Lung (tissue), 11 donors: ENCODE measurements at regions not wholly inside any gene's neighbourhood (a gene's known extent, or its start where the extent isn't known, plus 50 kb on each side); places are given as distances from the start of the nearest gene placed in this dataset.

Experiments
- ATAC-seq: fragments of 200-7000 bp; cut with Tn5 transposase; one replicate; pipeline ENCODE4 v1.9.1; 2020; ENCODE audit warnings: moderate number of reproducible peaks; ENCODE audit not compliant: insufficient read depth, low FRiP score
- DNase-seq, 3 donors: peaks; one replicate each; pipeline ENCODE4 v3.0.0-alpha.2; 2013 to 2017
- H3K27ac ChIP-seq, 2 donors: one replicate each; pipeline ENCODE4 v1.5.1; 2013; ENCODE audit warnings: mild to moderate bottlenecking in 2 of 2, moderate library complexity in 2 of 2, control low read depth in 1 of 2, inconsistent platforms in 1 of 2, low read depth in 1 of 2, low read length in 1 of 2
- H3K27me3 ChIP-seq, 3 donors: one replicate each; pipeline ENCODE4 v1.5.1; 2013; ENCODE audit warnings: low read length in 2 of 3; ENCODE audit not compliant: control insufficient read depth in 3 of 3, insufficient read depth in 3 of 3
- H3K36me3 ChIP-seq, 4 donors: one replicate each; pipeline ENCODE4 v1.5.1; 2013; ENCODE audit warnings: low read length in 4 of 4, mild to moderate bottlenecking in 1 of 4, moderate library complexity in 1 of 4; ENCODE audit not compliant: control insufficient read depth in 4 of 4, insufficient read depth in 4 of 4
- H3K4me1 ChIP-seq, 5 donors: one replicate each; pipeline ENCODE4 v1.5.1; 2013; ENCODE audit warnings: low read length in 5 of 5, mild to moderate bottlenecking in 2 of 5, moderate library complexity in 1 of 5; ENCODE audit not compliant: control insufficient read depth in 5 of 5, insufficient read depth in 5 of 5
- H3K4me3 ChIP-seq: one replicate; pipeline ENCODE4 v1.5.1; 2013; ENCODE audit warnings: mild to moderate bottlenecking, control low read depth, moderate library complexity
- H3K9ac ChIP-seq, 2 donors: one replicate each; pipeline ENCODE4 v1.5.1; 2013; ENCODE audit warnings: low read length in 2 of 2, control low read depth in 1 of 2; ENCODE audit not compliant: insufficient read depth in 1 of 2
- H3K9me3 ChIP-seq, 4 donors: one replicate each; pipeline ENCODE4 v1.5.1; 2013; ENCODE audit warnings: low read length in 3 of 4, mild to moderate bottlenecking in 1 of 4, moderate library complexity in 1 of 4; ENCODE audit not compliant: control insufficient read depth in 4 of 4, insufficient read depth in 3 of 4
- CTCF ChIP-seq: IDR thresholded peaks from 2 replicates; pipeline ENCODE4 v1.5.1; 2012; ENCODE audit warnings: mild to moderate bottlenecking; ENCODE audit errors: control extremely low read depth, extremely low read depth
- WGBS, 2 donors: extraction: QIAGEN DNeasy Blood & Tissue Kit; methylation state at CpG; one replicate each; pipeline ENCODE4 v1.1.7; 2013; 5-methylcytosine and 5-hydroxymethylcytosine counted together
- donor health status: control.
- donor health status: control.
- donor health status: Bipolar disorder and iron deficiency.
- donor health status: healthy.
- donor health status: DM: yes; HTN: yes; CAD: no.

- no peak for DNase-seq
- Histone ChIP-seq H3K27ac (no peak overlapping the region), H3K36me3 (no peaks in the 10 kb centered on the region), H3K9ac (no peak overlapping the region), H3K4me3 (no peak overlapping the region), H3K27me3 (no peaks in the 10 kb centered on the region), H3K4me1 (no peaks in the 10 kb centered on the region), H3K9me3 (no peaks in the 10 kb centered on the region)
- ATAC-seq: no peak
- 89 to 90% methylated on average over 3 of the region's 3 CpGs for WGBS, 2 donors
- TF ChIP-seq CTCF: no peak
Observed at GRCh38 chr5:54387659-54388232, 67.8 kb upstream of the HSPB3 start.

GRCh38 chr5:54387031-54387430 is 68.5 kb upstream of the HSPB3 start:
- ATAC-seq: no peak
- 83 to 89% methylated on average over 4 of the region's 4 CpGs for WGBS, 2 donors
- Histone ChIP-seq H3K36me3 (no peaks in the 10 kb centered on the region), H3K9me3 (no peaks in the 10 kb centered on the region), H3K27me3 (no peaks in the 10 kb centered on the region), H3K4me3 (no peak overlapping the region), H3K4me1 (no peaks in the 10 kb centered on the region), H3K9ac (no peak overlapping the region), H3K27ac (no peak overlapping the region)
- no peak for DNase-seq
- no peak for TF ChIP-seq CTCF

- H3K27ac ChIP-seq: no peak overlapping the region
- TF ChIP-seq CTCF: no peak
- no peaks in the 10 kb centered on the region for H3K36me3 ChIP-seq
- H3K4me3 ChIP-seq: no peak overlapping the region
- no peaks in the 10 kb centered on the region for H3K27me3 ChIP-seq
- no peak for DNase-seq
- H3K9ac ChIP-seq: no peak overlapping the region
- 67 to 71% methylated on average over 2 of the region's 2 CpGs for WGBS, 2 donors
- no peak for ATAC-seq
- no peaks in the 10 kb centered on the region for H3K9me3 ChIP-seq
- H3K4me1 ChIP-seq: no peaks in the 10 kb centered on the region
Observed at GRCh38 chr5:54385994-54386393, 69.5 kb upstream of the HSPB3 start.

GRCh38 chr5:54384356-54384933 is 71.1 kb upstream of the HSPB3 start:
- Histone ChIP-seq H3K27ac (no peak overlapping the region), H3K4me3 (no peak overlapping the region), H3K36me3 (no peaks in the 10 kb centered on the region), H3K27me3 (no peaks in the 10 kb centered on the region), H3K4me1 (no peaks in the 10 kb centered on the region), H3K9ac (no peak overlapping the region), H3K9me3 (no peaks in the 10 kb centered on the region)
- WGBS, 2 donors: 81 to 85% methylated on average over 8 of the region's 8 CpGs
- ATAC-seq (no peak), DNase-seq (no peak)
- TF ChIP-seq CTCF: no peak
